ENCODE measurements at regions not wholly inside any gene's neighbourhood (a gene's known extent, or its start where the extent isn't known, plus 50 kb on each side); places are given as distances from the start of the nearest gene placed in this dataset.
A peak's percentile ranks its signal among the peaks of the same experiment; 100 is the strongest.
"Not testable (repeated sequence)": the region's sequence is repeated elsewhere in the genome, so short reads cannot be mapped to it uniquely, and the experiment has no call there.

- DNase-seq; H3K27me3 Mint-ChIP-seq (ENCODE audit: unreplicated experiment); H3K4me1 Mint-ChIP-seq (ENCODE audit: low read depth, unreplicated experiment); H3K36me3 Mint-ChIP-seq (ENCODE audit: unreplicated experiment); H3K27ac Mint-ChIP-seq (ENCODE audit: unreplicated experiment); H3K4me3 Mint-ChIP-seq (ENCODE audit: unreplicated experiment); H3K9me3 Mint-ChIP-seq (ENCODE audit: unreplicated experiment): not testable (repeated sequence)
Observed at GRCh38 chr4:49233346-49233745, 247.3 kb downstream of the CWH43 start.

- not testable (repeated sequence) for H3K4me1 Mint-ChIP-seq (ENCODE audit: low read depth, unreplicated experiment); H3K36me3 Mint-ChIP-seq (ENCODE audit: unreplicated experiment); DNase-seq; H3K4me3 Mint-ChIP-seq (ENCODE audit: unreplicated experiment); H3K9me3 Mint-ChIP-seq (ENCODE audit: unreplicated experiment); H3K27ac Mint-ChIP-seq (ENCODE audit: unreplicated experiment); H3K27me3 Mint-ChIP-seq (ENCODE audit: unreplicated experiment)
Observed at GRCh38 chr4:49233749-49234148, 247.7 kb downstream of the CWH43 start.

GRCh38 chr4:49234382-49234781 lies 248.3 kb downstream of the CWH43 start:
- DNase-seq; H3K4me1 Mint-ChIP-seq (ENCODE audit: low read depth, unreplicated experiment); H3K9me3 Mint-ChIP-seq (ENCODE audit: unreplicated experiment); H3K36me3 Mint-ChIP-seq (ENCODE audit: unreplicated experiment); H3K4me3 Mint-ChIP-seq (ENCODE audit: unreplicated experiment); H3K27me3 Mint-ChIP-seq (ENCODE audit: unreplicated experiment); H3K27ac Mint-ChIP-seq (ENCODE audit: unreplicated experiment): not testable (repeated sequence)

- not testable (repeated sequence) for H3K27me3 Mint-ChIP-seq (ENCODE audit: unreplicated experiment); H3K9me3 Mint-ChIP-seq (ENCODE audit: unreplicated experiment); H3K4me1 Mint-ChIP-seq (ENCODE audit: low read depth, unreplicated experiment); DNase-seq; H3K4me3 Mint-ChIP-seq (ENCODE audit: unreplicated experiment); H3K36me3 Mint-ChIP-seq (ENCODE audit: unreplicated experiment); H3K27ac Mint-ChIP-seq (ENCODE audit: unreplicated experiment)
Observed at GRCh38 chr4:49235413-49236160, 249.5 kb downstream of the CWH43 start.

GRCh38 chr4:49236474-49236873 lies 250.4 kb downstream of the CWH43 start:
- not testable (repeated sequence) for DNase-seq; H3K4me1 Mint-ChIP-seq (ENCODE audit: low read depth, unreplicated experiment); H3K9me3 Mint-ChIP-seq (ENCODE audit: unreplicated experiment); H3K4me3 Mint-ChIP-seq (ENCODE audit: unreplicated experiment); H3K36me3 Mint-ChIP-seq (ENCODE audit: unreplicated experiment); H3K27me3 Mint-ChIP-seq (ENCODE audit: unreplicated experiment); H3K27ac Mint-ChIP-seq (ENCODE audit: unreplicated experiment)

- H3K4me1 Mint-ChIP-seq (ENCODE audit: low read depth, unreplicated experiment); H3K27ac Mint-ChIP-seq (ENCODE audit: unreplicated experiment): not testable (repeated sequence)
Observed at GRCh38 chr4:49241295-49241694, 255.2 kb downstream of the CWH43 start.

GRCh38 chr4:49262786-49263185 lies 276.7 kb downstream of the CWH43 start:
- H3K4me3 Mint-ChIP-seq (ENCODE audit: unreplicated experiment); DNase-seq; H3K27ac Mint-ChIP-seq (ENCODE audit: unreplicated experiment); H3K9me3 Mint-ChIP-seq (ENCODE audit: unreplicated experiment); H3K4me1 Mint-ChIP-seq (ENCODE audit: low read depth, unreplicated experiment); H3K27me3 Mint-ChIP-seq (ENCODE audit: unreplicated experiment); H3K36me3 Mint-ChIP-seq (ENCODE audit: unreplicated experiment): not testable (repeated sequence)

More at GRCh38 chr4:49241295-49241694, 255.2 kb downstream of the CWH43 start:
- H3K9me3 Mint-ChIP-seq (ENCODE audit: unreplicated experiment); H3K4me3 Mint-ChIP-seq (ENCODE audit: unreplicated experiment); H3K27me3 Mint-ChIP-seq (ENCODE audit: unreplicated experiment); H3K36me3 Mint-ChIP-seq (ENCODE audit: unreplicated experiment); DNase-seq: not testable (repeated sequence)

GRCh38 chr4:49270435-49270834 lies 284.4 kb downstream of the CWH43 start:
- DNase-seq = not testable (repeated sequence)

GRCh38 chr4:49270912-49271311 lies 284.8 kb downstream of the CWH43 start:
- DNase-seq; H3K4me1 Mint-ChIP-seq (ENCODE audit: low read depth, unreplicated experiment); H3K27ac Mint-ChIP-seq (ENCODE audit: unreplicated experiment); H3K27me3 Mint-ChIP-seq (ENCODE audit: unreplicated experiment); H3K4me3 Mint-ChIP-seq (ENCODE audit: unreplicated experiment); H3K36me3 Mint-ChIP-seq (ENCODE audit: unreplicated experiment); H3K9me3 Mint-ChIP-seq (ENCODE audit: unreplicated experiment): not testable (repeated sequence)

More at GRCh38 chr4:49270435-49270834, 284.4 kb downstream of the CWH43 start:
- not testable (repeated sequence) for H3K27me3 Mint-ChIP-seq (ENCODE audit: unreplicated experiment); H3K4me3 Mint-ChIP-seq (ENCODE audit: unreplicated experiment); H3K9me3 Mint-ChIP-seq (ENCODE audit: unreplicated experiment); H3K27ac Mint-ChIP-seq (ENCODE audit: unreplicated experiment); H3K36me3 Mint-ChIP-seq (ENCODE audit: unreplicated experiment); H3K4me1 Mint-ChIP-seq (ENCODE audit: low read depth, unreplicated experiment)

GRCh38 chr4:49285905-49286304 lies 299.8 kb downstream of the CWH43 start:
- not testable (repeated sequence) for H3K4me1 Mint-ChIP-seq (ENCODE audit: low read depth, unreplicated experiment); DNase-seq; H3K4me3 Mint-ChIP-seq (ENCODE audit: unreplicated experiment); H3K27ac Mint-ChIP-seq (ENCODE audit: unreplicated experiment)
- peaks cover 11% of the 10 kb centered on the region for H3K27me3 Mint-ChIP-seq (ENCODE audit: unreplicated experiment)
- H3K9me3 Mint-ChIP-seq (ENCODE audit: unreplicated experiment) = peaks cover 21% of the 10 kb centered on the region
- peaks cover 14% of the 10 kb centered on the region for H3K36me3 Mint-ChIP-seq (ENCODE audit: unreplicated experiment)

GRCh38 chr4:49286926-49287745 lies 301.1 kb downstream of the CWH43 start:
- peaks cover 14% of the 10 kb centered on the region for H3K36me3 Mint-ChIP-seq (ENCODE audit: unreplicated experiment)
- DNase-seq = peak; percentile 17
- not testable (repeated sequence) for H3K4me1 Mint-ChIP-seq (ENCODE audit: low read depth, unreplicated experiment); H3K4me3 Mint-ChIP-seq (ENCODE audit: unreplicated experiment); H3K27ac Mint-ChIP-seq (ENCODE audit: unreplicated experiment)
- peaks cover 11% of the 10 kb centered on the region for H3K27me3 Mint-ChIP-seq (ENCODE audit: unreplicated experiment)
- H3K9me3 Mint-ChIP-seq (ENCODE audit: unreplicated experiment) = peaks cover 21% of the 10 kb centered on the region

- Mint-ChIP-seq H3K36me3 (ENCODE audit: unreplicated experiment) (peaks cover 14% of the 10 kb centered on the region), H3K27me3 (ENCODE audit: unreplicated experiment) (peaks cover 11% of the 10 kb centered on the region), H3K9me3 (ENCODE audit: unreplicated experiment) (peaks cover 23% of the 10 kb centered on the region)
- not testable (repeated sequence) for DNase-seq; H3K4me1 Mint-ChIP-seq (ENCODE audit: low read depth, unreplicated experiment); H3K27ac Mint-ChIP-seq (ENCODE audit: unreplicated experiment); H3K4me3 Mint-ChIP-seq (ENCODE audit: unreplicated experiment)
Observed at GRCh38 chr4:49287893-49288292, 301.8 kb downstream of the CWH43 start.
